HepG2 (cell line): ENCODE measurements at regions not wholly inside any gene's neighbourhood (a gene's known extent, or its start where the extent isn't known, plus 50 kb on each side); places are given as distances from the start of the nearest gene placed in this dataset.

Experiments used
- ATAC-seq: fragments of 200-7000 bp; cut with Tn5 transposase; 3 replicates; pipeline ENCODE4 v1.9.1; 2020; ENCODE audit warnings: mild to moderate bottlenecking, moderate library complexity
- BruUV-seq: library from RNA; stranded (reverse); fragments of 400-500 nt; replicated peaks from 2 replicates; lab custom pipeline; 2021; lab: Mats Ljungman, UMichigan
- CTCF ChIA-PET: fragments of 300-600 bp; formaldehyde crosslinking; extraction: SDS; loops from one replicate; lab custom pipeline; 2021; ENCODE audit warnings: low total read pairs, inconsistent platforms, low intra/inter-chr PET ratio; lab: Yijun Ruan, JAX
- POLR2A ChIA-PET: fragments of 350-600 bp; sonication (Branson Sonifier 250); formaldehyde crosslinking; loops from one replicate; lab custom pipeline; 2020; ENCODE audit warnings: antibody characterized with exemption, inconsistent platforms; lab: Yijun Ruan, JAX
- DNase-seq: peaks from one replicate; pipeline ENCODE4 v3.0.0-alpha.2; 2015; ENCODE audit warnings: low spot score
- FAIRE-seq: peaks from 3 replicates; lab custom pipeline; 2011; peaks lifted over from hg19 to GRCh38; lab: Jason Lieb, UNC
- H2AFZ ChIP-seq: one replicate; pipeline ENCODE4 v1.6.1; 2011; ENCODE audit warnings: low read length, inconsistent platforms
- H3K27ac ChIP-seq: fragments of 300-600 bp; 3 replicates; pipeline ENCODE4 v1.8.0; 2011; ENCODE audit warnings: mixed run types, mild to moderate bottlenecking, mixed read lengths, low read length, inconsistent platforms; ENCODE audit not compliant: insufficient read depth; ENCODE audit errors: extremely low read length
- H3K27me3 ChIP-seq, 2 experiments: fragments of 200-600 bp in 1 of 2; 2 replicates in 1 of 2; 3 replicates in 1 of 2; pipeline versions ENCODE4 v1.6.0 to v1.8.0; 2011; ENCODE audit warnings: low read length in 2 of 2, mild to moderate bottlenecking in 2 of 2, moderate library complexity in 2 of 2, inconsistent platforms in 1 of 2; ENCODE audit not compliant: insufficient read depth in 2 of 2, control insufficient read depth in 1 of 2
- H3K36me3 ChIP-seq, 2 experiments: fragments of 200-600 bp in 1 of 2; replicated peaks in 1 of 2; 2 replicates in 1 of 2; 3 replicates in 1 of 2; pipeline versions ENCODE4 v1.5.1 to v1.8.0; 2011; ENCODE audit warnings: low read length in 2 of 2, inconsistent platforms in 1 of 2; ENCODE audit not compliant: insufficient read depth in 2 of 2, control insufficient read depth in 1 of 2
- H3K4me1 ChIP-seq: 2 replicates; pipeline ENCODE4 v1.5.1; 2012; ENCODE audit warnings: low read length, inconsistent platforms; ENCODE audit not compliant: insufficient read depth
- H3K4me2 ChIP-seq: 2 replicates; pipeline ENCODE4 v1.6.0; 2011; ENCODE audit warnings: low read depth, low read length, inconsistent platforms
- H3K4me3 ChIP-seq, 3 experiments: fragments of 200-600 bp in 1 of 3; sonication (generic), shearing (Covaris generic) in 1 of 3; replicated peaks in 1 of 3; 2 replicates each; pipeline ENCODE4 v1.5.1; 2011 to 2016; ENCODE audit warnings: low read length in 3 of 3, inconsistent platforms in 2 of 3, low read depth in 2 of 3, mild to moderate bottlenecking in 2 of 3, control low read depth in 1 of 3, mixed read lengths in 1 of 3; ENCODE audit not compliant: insufficient read depth in 1 of 3
- H3K79me2 ChIP-seq: one replicate; pipeline ENCODE4 v1.6.1; 2011; ENCODE audit warnings: low read length, inconsistent platforms; ENCODE audit not compliant: insufficient read depth
- H3K9ac ChIP-seq: 2 replicates; pipeline ENCODE4 v1.6.0; 2011; ENCODE audit warnings: mild to moderate bottlenecking, low read depth, low read length, inconsistent platforms; ENCODE audit not compliant: insufficient read depth
- H3K9me3 ChIP-seq: 2 replicates; pipeline ENCODE4 v1.5.1; 2012; ENCODE audit warnings: mild to moderate bottlenecking, low read length
- H4K20me1 ChIP-seq: 2 replicates; pipeline ENCODE4 v1.6.0; 2011; ENCODE audit warnings: inconsistent platforms, mild to moderate bottlenecking, low read length, moderate library complexity; ENCODE audit not compliant: insufficient read depth
- AHR ChIP-seq: IDR thresholded peaks from 2 replicates; pipeline ENCODE4 v1.6.1; 2018; ENCODE audit warnings: missing genetic modification reagents, missing compliant biosample characterization
- ATF7-NPFF ChIP-seq: sonication (generic); formaldehyde crosslinking; IDR thresholded peaks from 2 replicates; pipeline ENCODE4 v1.8.1; 2023; ENCODE audit warnings: mild to moderate bottlenecking, low read depth, missing genetic modification reagents, moderate library complexity
- CAMTA2 ChIP-seq: sonication (generic); formaldehyde crosslinking; IDR thresholded peaks from 2 replicates; pipeline ENCODE4 v1.4.0; 2020; ENCODE audit warnings: mild to moderate bottlenecking, missing genetic modification reagents, borderline replicate concordance
- KDM3A ChIP-seq: IDR thresholded peaks from 2 replicates; pipeline ENCODE4 v1.6.1; 2018; ENCODE audit warnings: low read depth, missing compliant biosample characterization
- MAFF ChIP-seq: IDR thresholded peaks from 2 replicates; pipeline ENCODE4 v1.6.1; 2011; ENCODE audit warnings: low read depth, low read length, improper control_type of control experiment
- MAFK ChIP-seq, 2 experiments: IDR thresholded peaks in 1 of 2; conservative IDR thresholded peaks in 1 of 2; 2 replicates each; pipeline ENCODE4 v1.6.1; 2011; ENCODE audit warnings: improper control_type of control experiment in 2 of 2, low read length in 2 of 2
- in situ Hi-C: cut with HindIII; loops from 2 replicates; pipeline ENCODE4 v1.10.0; 2017; ENCODE audit warnings: low pct_unique_long_range_greater_than_20kb; ENCODE audit not compliant: extremely low pct_ligation_motif_present
- intact Hi-C: fragments of 100-400 bp; cut with micrococcal nuclease; formaldehyde crosslinking; loops from one replicate; pipeline ENCODE4 v1.10.0; 2022; ENCODE audit not compliant: unreplicated experiment
- TF ChIP-seq, protein P1 (sequence below): IDR thresholded peaks from 2 replicates; pipeline ENCODE4 v1.6.1; 2012; ENCODE audit warnings: low read length, improper control_type of control experiment

DNA sequence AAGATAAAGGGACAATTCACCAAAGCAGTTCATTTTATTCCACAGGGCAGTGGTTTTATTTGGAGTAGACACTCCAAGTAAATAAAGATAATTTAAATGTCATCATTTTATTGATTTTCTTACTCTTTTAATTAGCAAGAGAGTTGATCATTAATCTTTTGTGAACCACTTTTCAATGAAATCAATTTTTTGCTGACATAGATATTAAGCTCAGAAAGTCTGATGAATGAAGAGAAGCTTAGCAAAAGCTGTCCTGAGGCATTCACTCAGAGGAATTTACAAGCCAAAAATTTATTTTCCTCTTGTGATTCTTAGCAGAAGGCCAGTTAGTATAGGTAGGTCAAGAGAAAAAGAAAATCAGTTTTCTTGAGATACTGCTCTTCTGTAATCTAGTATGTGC lies 618.0 kb downstream of the CCER1 start:
- in situ Hi-C loops (no loop called here), intact Hi-C loops (no loop called here)
- H2AFZ ChIP-seq, result no peak overlapping the region
- TF ChIP-seq, protein P1, sequence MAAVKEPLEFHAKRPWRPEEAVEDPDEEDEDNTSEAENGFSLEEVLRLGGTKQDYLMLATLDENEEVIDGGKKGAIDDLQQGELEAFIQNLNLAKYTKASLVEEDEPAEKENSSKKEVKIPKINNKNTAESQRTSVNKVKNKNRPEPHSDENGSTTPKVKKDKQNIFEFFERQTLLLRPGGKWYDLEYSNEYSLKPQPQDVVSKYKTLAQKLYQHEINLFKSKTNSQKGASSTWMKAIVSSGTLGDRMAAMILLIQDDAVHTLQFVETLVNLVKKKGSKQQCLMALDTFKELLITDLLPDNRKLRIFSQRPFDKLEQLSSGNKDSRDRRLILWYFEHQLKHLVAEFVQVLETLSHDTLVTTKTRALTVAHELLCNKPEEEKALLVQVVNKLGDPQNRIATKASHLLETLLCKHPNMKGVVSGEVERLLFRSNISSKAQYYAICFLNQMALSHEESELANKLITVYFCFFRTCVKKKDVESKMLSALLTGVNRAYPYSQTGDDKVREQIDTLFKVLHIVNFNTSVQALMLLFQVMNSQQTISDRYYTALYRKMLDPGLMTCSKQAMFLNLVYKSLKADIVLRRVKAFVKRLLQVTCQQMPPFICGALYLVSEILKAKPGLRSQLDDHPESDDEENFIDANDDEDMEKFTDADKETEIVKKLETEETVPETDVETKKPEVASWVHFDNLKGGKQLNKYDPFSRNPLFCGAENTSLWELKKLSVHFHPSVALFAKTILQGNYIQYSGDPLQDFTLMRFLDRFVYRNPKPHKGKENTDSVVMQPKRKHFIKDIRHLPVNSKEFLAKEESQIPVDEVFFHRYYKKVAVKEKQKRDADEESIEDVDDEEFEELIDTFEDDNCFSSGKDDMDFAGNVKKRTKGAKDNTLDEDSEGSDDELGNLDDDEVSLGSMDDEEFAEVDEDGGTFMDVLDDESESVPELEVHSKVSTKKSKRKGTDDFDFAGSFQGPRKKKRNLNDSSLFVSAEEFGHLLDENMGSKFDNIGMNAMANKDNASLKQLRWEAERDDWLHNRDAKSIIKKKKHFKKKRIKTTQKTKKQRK, result no peak
- TF ChIP-seq MAFF (peak; percentile 64), ATF7-NPFF (CRISPR knock-in tag) (no peak), CAMTA2 (CRISPR knock-in tag) (no peak), MAFK (conservative IDR thresholded peaks at IDR 0.05 in 1 of 2, IDR thresholded peaks at IDR 0.05 in 1 of 2; ENCODE audit: low read length in 2 of 2) (peak; percentile 65 to 81), KDM3A (CRISPR knock-in tag) (no peak), AHR (no peak)
- H3K36me3 ChIP-seq, result no peaks in the 10 kb centered on the region
- DNase-seq, result no peak
- no peak overlapping the region for H3K27ac ChIP-seq
- peaks cover 11% of the 10 kb centered on the region; the same call in 1 of the 2 replicates for H3K9me3 ChIP-seq
- H3K79me2 ChIP-seq, result no peaks in the 10 kb centered on the region
- no peak for ATAC-seq
- no peaks in the 10 kb centered on the region for H3K4me1 ChIP-seq
- no peaks in the 10 kb centered on the region; a peak in 1 of 5 replicates for H3K27me3 ChIP-seq
- ChIA-PET CTCF (no interaction called here), POLR2A (no interaction called here)
- H3K4me3 ChIP-seq, result no peak overlapping the region
- no peak overlapping the region for H3K9ac ChIP-seq
- no peak for FAIRE-seq
- no peaks in the 10 kb centered on the region for H4K20me1 ChIP-seq
- BruUV-seq, result no TSS peak
- H3K4me2 ChIP-seq, result no peak overlapping the region
